Endothelial cell of umbilical vein (primary cell): ENCODE measurements at regions not wholly inside any gene's neighbourhood (a gene's known extent, or its start where the extent isn't known, plus 50 kb on each side); places are given as distances from the start of the nearest gene placed in this dataset.

ENCODE experiments used
- BruUV-seq: library from RNA; stranded (reverse); fragments of 400-500 nt; replicated peaks from 2 replicates; lab custom pipeline; 2021; lab: Mats Ljungman, UMichigan
- CTCF ChIA-PET: fragments of 300-600, 350-600 bp; sonication (Branson Sonifier 250); formaldehyde crosslinking; loops from one replicate; lab custom pipeline; 2021; ENCODE audit warnings: antibody characterized with exemption, inconsistent platforms; lab: Charles Lee
- POLR2A ChIA-PET: fragments of 300-600, 350-600 bp; sonication (Branson Sonifier 250); formaldehyde crosslinking; loops from one replicate; lab custom pipeline; 2021; ENCODE audit warnings: antibody characterized with exemption, inconsistent platforms; lab: Charles Lee
- DNase-seq: peaks from one replicate; pipeline ENCODE4 v3.0.0-alpha.2; 2011; ENCODE audit warnings: low read depth, low spot score
- FAIRE-seq: peaks from 2 replicates; lab custom pipeline; 2011; peaks lifted over from hg19 to GRCh38; lab: Jason Lieb, UNC
- H2AFZ ChIP-seq: 2 replicates; pipeline ENCODE4 v1.6.0; 2012; ENCODE audit warnings: low read depth, low read length, control low read depth, inconsistent platforms
- H3K27ac ChIP-seq: 2 replicates; pipeline ENCODE4 v1.5.1; 2011; ENCODE audit warnings: low read depth, mild to moderate bottlenecking, control low read depth, low read length, moderate library complexity; ENCODE audit not compliant: insufficient read depth
- H3K27me3 ChIP-seq, 2 experiments: 2 replicates each; pipeline versions ENCODE4 v1.6.0 to v1.6.1; 2011; ENCODE audit warnings: low read length in 2 of 2, mixed read lengths in 1 of 2; ENCODE audit not compliant: control insufficient read depth in 2 of 2, insufficient read depth in 2 of 2
- H3K36me3 ChIP-seq, 2 experiments: 2 replicates in 1 of 2; 3 replicates in 1 of 2; pipeline ENCODE4 v1.5.1; 2011; ENCODE audit warnings: low read length in 2 of 2, mild to moderate bottlenecking in 1 of 2, moderate library complexity in 1 of 2; ENCODE audit not compliant: control insufficient read depth in 2 of 2, insufficient read depth in 2 of 2; ENCODE audit errors: extremely low read depth in 1 of 2
- H3K4me1 ChIP-seq: 3 replicates; pipeline ENCODE4 v1.5.1; 2011; ENCODE audit warnings: mild to moderate bottlenecking, low read length; ENCODE audit not compliant: control insufficient read depth, insufficient read depth; ENCODE audit errors: extremely low read depth
- H3K4me2 ChIP-seq: 2 replicates; pipeline ENCODE4 v1.6.1; 2011; ENCODE audit warnings: low read length, control low read depth, mixed read lengths; ENCODE audit not compliant: insufficient read depth
- H3K4me3 ChIP-seq, 3 experiments: fragments of 200-600 bp in 1 of 3; sonication (generic), shearing (Covaris generic) in 1 of 3; replicated peaks in 1 of 3; 2 replicates each; pipeline ENCODE4 v1.5.1; 2011 to 2016; ENCODE audit warnings: control low read depth in 3 of 3, low read length in 3 of 3, mild to moderate bottlenecking in 2 of 3, inconsistent platforms in 1 of 3, low read depth in 1 of 3, moderate library complexity in 1 of 3; ENCODE audit not compliant: insufficient read depth in 1 of 3
- H3K79me2 ChIP-seq: 2 replicates; pipeline ENCODE4 v1.6.0; 2012; ENCODE audit warnings: low read length, inconsistent platforms; ENCODE audit not compliant: control insufficient read depth, insufficient read depth
- H3K9ac ChIP-seq: replicated peaks from 2 replicates; pipeline ENCODE3; 2011; ENCODE audit warnings: low read length, control low read depth; ENCODE audit not compliant: insufficient read depth; ENCODE audit errors: extremely low read depth
- H3K9me1 ChIP-seq: replicated peaks from 3 replicates; pipeline ENCODE4 v1.6.0; 2011; ENCODE audit warnings: mild to moderate bottlenecking, low read length; ENCODE audit not compliant: control insufficient read depth, insufficient read depth; ENCODE audit errors: extremely low read depth
- H3K9me3 ChIP-seq: replicated peaks from 2 replicates; pipeline ENCODE4 v1.5.1; 2012; ENCODE audit warnings: low read length, inconsistent platforms; ENCODE audit not compliant: control insufficient read depth, insufficient read depth
- H4K20me1 ChIP-seq: replicated peaks from 2 replicates; pipeline ENCODE3; 2011; ENCODE audit warnings: mild to moderate bottlenecking, low read length; ENCODE audit not compliant: control insufficient read depth, insufficient read depth; ENCODE audit errors: extremely low read depth
- EZH2 ChIP-seq: IDR thresholded peaks from 2 replicates; pipeline ENCODE4 v1.6.1; 2012; ENCODE audit warnings: borderline replicate concordance, low read depth, mild to moderate bottlenecking, moderate library complexity, low read length, inconsistent platforms; ENCODE audit not compliant: severe bottlenecking
- FOS ChIP-seq: IDR thresholded peaks from 2 replicates; pipeline ENCODE4 v1.6.1; 2011; ENCODE audit warnings: mild to moderate bottlenecking, low read length, moderate library complexity, borderline replicate concordance; ENCODE audit not compliant: insufficient read depth
- GATA2 ChIP-seq: IDR thresholded peaks from 2 replicates; pipeline ENCODE4 v1.7.0; 2011; ENCODE audit warnings: low read depth, mild to moderate bottlenecking, moderate library complexity, mixed read lengths, low read length; ENCODE audit not compliant: insufficient read length, insufficient read depth
- JUN ChIP-seq: IDR thresholded peaks from 2 replicates; pipeline ENCODE4 v1.6.1; 2011; ENCODE audit warnings: borderline replicate concordance, low read depth; ENCODE audit not compliant: insufficient read length, insufficient read depth
- MYC ChIP-seq: IDR thresholded peaks from one replicate; pipeline ENCODE4 v1.6.1; 2011; ENCODE audit warnings: mild to moderate bottlenecking, low read depth, low read length
- POLR2A ChIP-seq: IDR thresholded peaks from 2 replicates; pipeline ENCODE4 v1.6.1; 2012; ENCODE audit warnings: low read depth, mild to moderate bottlenecking, control low read depth, low read length
- POLR2AphosphoS5 ChIP-seq: IDR thresholded peaks from 2 replicates; pipeline ENCODE4 v1.6.1; 2012; ENCODE audit warnings: low read depth, mild to moderate bottlenecking, control low read depth, low read length, moderate library complexity; ENCODE audit not compliant: insufficient read depth
- dilution Hi-C: fragments of 300-500 bp; cut with MboI; formaldehyde crosslinking; loops from one replicate; pipeline ENCODE4 v1.15.0; 2019; ENCODE audit warnings: low sequenced_read_pairs; ENCODE audit not compliant: extremely low pct_ligation_motif_present
- intact Hi-C: fragments of 100-400 bp; cut with micrococcal nuclease; formaldehyde crosslinking; loops from one replicate; pipeline ENCODE4 v1.10.0; 2022
- TF ChIP-seq, protein P1 (sequence below), 2 donors: IDR thresholded peaks; 1 replicate in 1 of 2; 2 replicates in 1 of 2; pipeline ENCODE4 v1.5.1; 2011; ENCODE audit warnings: low read length in 2 of 2, mild to moderate bottlenecking in 2 of 2, moderate library complexity in 2 of 2, control low read depth in 1 of 2, inconsistent platforms in 1 of 2, low read depth in 1 of 2; ENCODE audit not compliant: insufficient read depth in 1 of 2; ENCODE audit errors: extremely low read depth in 1 of 2
- TF ChIP-seq, protein P2 (sequence below): IDR thresholded peaks from 2 replicates; pipeline ENCODE4 v1.6.1; 2011; ENCODE audit not compliant: insufficient read depth, insufficient read length

DNA sequence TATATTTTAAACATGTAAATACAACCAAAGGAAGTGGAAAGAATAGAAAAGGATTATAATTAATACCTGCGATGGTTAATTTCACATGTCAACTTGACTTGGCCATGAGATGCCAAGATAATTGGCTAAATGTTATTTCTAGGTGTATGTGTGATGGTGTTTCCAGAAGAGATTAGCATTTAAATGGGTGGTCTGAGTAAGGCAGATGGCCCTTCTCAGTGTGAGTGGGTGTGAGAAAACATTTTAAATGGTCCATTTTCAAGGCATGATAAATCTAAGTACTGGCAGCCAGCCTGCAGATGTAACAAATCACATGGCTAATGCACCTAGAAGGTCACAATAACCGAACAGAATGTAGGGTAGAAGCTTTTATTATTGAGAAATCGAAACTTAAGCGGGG lies 99.6 kb upstream of the CDH7 start:
- no peaks in the 10 kb centered on the region for H3K4me1 ChIP-seq
- CTCF ChIA-PET, result no interaction called here
- dilution Hi-C loops, result no loop called here
- no peak overlapping the region for H3K4me2 ChIP-seq
- H3K9me1 ChIP-seq, result no peaks in the 10 kb centered on the region
- H3K36me3 ChIP-seq, result no peaks in the 10 kb centered on the region
- FAIRE-seq (no peak), DNase-seq (no peak)
- no peak overlapping the region for H3K4me3 ChIP-seq
- H3K79me2 ChIP-seq, result no peaks in the 10 kb centered on the region
- no peaks in the 10 kb centered on the region for H4K20me1 ChIP-seq
- H3K27me3 ChIP-seq, result no peaks in the 10 kb centered on the region
- no peak overlapping the region for H3K9ac ChIP-seq
- BruUV-seq, result no TSS peak
- no peak overlapping the region for H3K27ac ChIP-seq
- H3K9me3 ChIP-seq, result peaks cover 2% of the 10 kb centered on the region
- no peak overlapping the region for H2AFZ ChIP-seq
- POLR2A ChIA-PET, result no interaction called here
- TF ChIP-seq, protein P1, sequence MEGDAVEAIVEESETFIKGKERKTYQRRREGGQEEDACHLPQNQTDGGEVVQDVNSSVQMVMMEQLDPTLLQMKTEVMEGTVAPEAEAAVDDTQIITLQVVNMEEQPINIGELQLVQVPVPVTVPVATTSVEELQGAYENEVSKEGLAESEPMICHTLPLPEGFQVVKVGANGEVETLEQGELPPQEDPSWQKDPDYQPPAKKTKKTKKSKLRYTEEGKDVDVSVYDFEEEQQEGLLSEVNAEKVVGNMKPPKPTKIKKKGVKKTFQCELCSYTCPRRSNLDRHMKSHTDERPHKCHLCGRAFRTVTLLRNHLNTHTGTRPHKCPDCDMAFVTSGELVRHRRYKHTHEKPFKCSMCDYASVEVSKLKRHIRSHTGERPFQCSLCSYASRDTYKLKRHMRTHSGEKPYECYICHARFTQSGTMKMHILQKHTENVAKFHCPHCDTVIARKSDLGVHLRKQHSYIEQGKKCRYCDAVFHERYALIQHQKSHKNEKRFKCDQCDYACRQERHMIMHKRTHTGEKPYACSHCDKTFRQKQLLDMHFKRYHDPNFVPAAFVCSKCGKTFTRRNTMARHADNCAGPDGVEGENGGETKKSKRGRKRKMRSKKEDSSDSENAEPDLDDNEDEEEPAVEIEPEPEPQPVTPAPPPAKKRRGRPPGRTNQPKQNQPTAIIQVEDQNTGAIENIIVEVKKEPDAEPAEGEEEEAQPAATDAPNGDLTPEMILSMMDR (IDR thresholded peaks at IDR 0.05; ENCODE audit: extremely low read depth in 1 of 2, insufficient read depth in 1 of 2, low read depth in 1 of 2, low read length in 2 of 2), result no peak
- TF ChIP-seq GATA2 (no peak), MYC (no peak), EZH2 (no peak), FOS (no peak), POLR2A (no peak), POLR2AphosphoS5 (no peak), JUN (no peak)
- TF ChIP-seq, protein P2, sequence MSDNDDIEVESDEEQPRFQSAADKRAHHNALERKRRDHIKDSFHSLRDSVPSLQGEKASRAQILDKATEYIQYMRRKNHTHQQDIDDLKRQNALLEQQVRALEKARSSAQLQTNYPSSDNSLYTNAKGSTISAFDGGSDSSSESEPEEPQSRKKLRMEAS, result no peak
- intact Hi-C loops, result no loop called here
